Kidney (tissue), 13 donors: ENCODE measurements at regions not wholly inside any gene's neighbourhood (a gene's known extent, or its start where the extent isn't known, plus 50 kb on each side); places are given as distances from the start of the nearest gene placed in this dataset.

ENCODE experiments used
- DNase-seq, 5 donors: peaks; one replicate each; pipeline ENCODE4 v3.0.0-alpha.2; 2013 to 2020
- FAIRE-seq: peaks from 2 replicates; lab custom pipeline; 2012; peaks lifted over from hg19 to GRCh38; lab: Jason Lieb, UNC
- H3K27ac ChIP-seq, 2 donors: one replicate each; pipeline ENCODE4 v1.7.0; 2013; ENCODE audit warnings: low read depth in 2 of 2, low read length in 2 of 2, inconsistent platforms in 1 of 2
- H3K27me3 ChIP-seq: one replicate; pipeline ENCODE4 v1.7.1; 2013; ENCODE audit warnings: low read length, inconsistent platforms; ENCODE audit not compliant: control insufficient read depth, insufficient read depth
- H3K36me3 ChIP-seq, 3 donors: one replicate each; pipeline versions ENCODE4 v1.7.0 to v1.7.1; 2013; ENCODE audit warnings: low read length in 3 of 3, control low read depth in 1 of 3, inconsistent platforms in 1 of 3; ENCODE audit not compliant: insufficient read depth in 3 of 3, control insufficient read depth in 2 of 3
- H3K4me1 ChIP-seq, 3 donors: one replicate each; pipeline versions ENCODE4 v1.7.0 to v1.7.1; 2013; ENCODE audit warnings: low read length in 3 of 3, inconsistent platforms in 1 of 3, low read depth in 1 of 3; ENCODE audit not compliant: control insufficient read depth in 2 of 3, insufficient read depth in 2 of 3
- H3K4me3 ChIP-seq, 3 donors: one replicate each; pipeline versions ENCODE4 v1.7.0 to v1.8.1; 2013; ENCODE audit warnings: low read length in 3 of 3, control low read depth in 1 of 3, inconsistent platforms in 1 of 3
- H3K9ac ChIP-seq, 3 donors: one replicate each; pipeline versions ENCODE4 v1.7.0 to v1.7.1; 2013; ENCODE audit warnings: low read length in 3 of 3, control low read depth in 1 of 3, inconsistent platforms in 1 of 3
- H3K9me3 ChIP-seq, 3 donors: one replicate each; pipeline versions ENCODE4 v1.7.0 to v1.7.1; 2013; ENCODE audit warnings: low read length in 3 of 3, control low read depth in 1 of 3, inconsistent platforms in 1 of 3; ENCODE audit not compliant: control insufficient read depth in 2 of 3, insufficient read depth in 1 of 3
- CTCF ChIP-seq: IDR thresholded peaks from 3 replicates; pipeline ENCODE4 v1.5.1; 2012; ENCODE audit warnings: mild to moderate bottlenecking, moderate library complexity, borderline replicate concordance; ENCODE audit not compliant: insufficient read depth; ENCODE audit errors: extremely low read depth
- intact Hi-C: fragments of 100-400 bp; cut with DNase I; formaldehyde crosslinking; loops from one replicate; pipeline ENCODE4 v1.11.1; 2022
- donor health status: control.
- donor health status: control.
- donor health status: control.
- donor health status: control.
- donor health status: control.
- donor health status: DM: yes; HTN: yes; CAD: no.
- donor health status: Normal renal cell carcinoma (clear cell type).

GRCh38 chr21:27225940-27226339 is 259.1 kb upstream of the ADAMTS5 start:
- DNase-seq (no peak), FAIRE-seq (no peak)
- H3K9me3 ChIP-seq = no peaks in the 10 kb centered on the region
- H3K9ac ChIP-seq = no peak overlapping the region
- H3K36me3 ChIP-seq = no peaks in the 10 kb centered on the region
- no peaks in the 10 kb centered on the region for H3K27me3 ChIP-seq
- intact Hi-C loops = no loop called here
- TF ChIP-seq CTCF = no peak
- no peak overlapping the region for H3K4me3 ChIP-seq
- no peaks in the 10 kb centered on the region for H3K4me1 ChIP-seq
- no peak overlapping the region for H3K27ac ChIP-seq

GRCh38 chr21:27225151-27225550 is 258.3 kb upstream of the ADAMTS5 start:
- no peaks in the 10 kb centered on the region for H3K36me3 ChIP-seq
- FAIRE-seq (peak; percentile 82), DNase-seq (no peak)
- no peaks in the 10 kb centered on the region for H3K4me1 ChIP-seq
- no peaks in the 10 kb centered on the region for H3K27me3 ChIP-seq
- TF ChIP-seq CTCF = no peak
- H3K9me3 ChIP-seq = no peaks in the 10 kb centered on the region
- intact Hi-C loops = no loop called here
- H3K4me3 ChIP-seq = no peak overlapping the region
- no peak overlapping the region for H3K9ac ChIP-seq
- H3K27ac ChIP-seq = no peak overlapping the region

- DNase-seq = no peak
- H3K27ac ChIP-seq = no peak overlapping the region
- intact Hi-C loops = no loop called here
- H3K4me1 ChIP-seq = no peaks in the 10 kb centered on the region
- no peak for TF ChIP-seq CTCF
- H3K27me3 ChIP-seq = no peaks in the 10 kb centered on the region
- FAIRE-seq = peak; percentile 41
- H3K36me3 ChIP-seq = no peaks in the 10 kb centered on the region
- no peaks in the 10 kb centered on the region for H3K9me3 ChIP-seq
- H3K4me3 ChIP-seq = no peak overlapping the region
- no peak overlapping the region for H3K9ac ChIP-seq
Observed at GRCh38 chr21:27224169-27224568, 257.3 kb upstream of the ADAMTS5 start.

- Histone ChIP-seq H3K4me3 (no peak overlapping the region), H3K27me3 (no peaks in the 10 kb centered on the region), H3K9me3 (no peaks in the 10 kb centered on the region), H3K4me1 (no peaks in the 10 kb centered on the region), H3K9ac (no peak overlapping the region), H3K27ac (no peak overlapping the region), H3K36me3 (no peaks in the 10 kb centered on the region)
- DNase-seq = peak in 2 of 5 donors; percentile 48 to 68
- no peak for FAIRE-seq
- intact Hi-C loops = no loop called here
- no peak for TF ChIP-seq CTCF
Observed at GRCh38 chr21:27221077-27221476, 254.2 kb upstream of the ADAMTS5 start.
